Endothelial cell (in vitro differentiated cells): ENCODE measurements at regions not wholly inside any gene's neighbourhood (a gene's known extent, or its start where the extent isn't known, plus 50 kb on each side); places are given as distances from the start of the nearest gene placed in this dataset.
A peak's percentile ranks its signal among the peaks of the same experiment; 100 is the strongest.

Experiments
- DNase-seq: peaks from one replicate; pipeline ENCODE4 v3.0.0; 2021; ENCODE audit warnings: low spot score
- H3K27ac Mint-ChIP-seq: one replicate; pipeline ENCODE4 v1.8.0; 2021; ENCODE audit warnings: mixed read lengths, inconsistent platforms; ENCODE audit not compliant: unreplicated experiment
- H3K27me3 Mint-ChIP-seq: one replicate; pipeline ENCODE4 v1.8.0; 2021; ENCODE audit warnings: mild to moderate bottlenecking, moderate library complexity, mixed read lengths, inconsistent platforms; ENCODE audit not compliant: unreplicated experiment
- H3K36me3 Mint-ChIP-seq: one replicate; pipeline ENCODE4 v1.8.0; 2021; ENCODE audit warnings: mild to moderate bottlenecking, low read depth, mixed read lengths, inconsistent platforms; ENCODE audit not compliant: unreplicated experiment
- H3K4me1 Mint-ChIP-seq: one replicate; pipeline ENCODE4 v1.8.0; 2021; ENCODE audit warnings: mild to moderate bottlenecking, mixed read lengths, inconsistent platforms; ENCODE audit not compliant: unreplicated experiment
- H3K4me3 Mint-ChIP-seq: one replicate; pipeline ENCODE4 v1.8.0; 2021; ENCODE audit warnings: mild to moderate bottlenecking, mixed read lengths, inconsistent platforms; ENCODE audit not compliant: unreplicated experiment
- H3K9me3 Mint-ChIP-seq: one replicate; pipeline ENCODE4 v1.8.0; 2021; ENCODE audit warnings: mixed read lengths, inconsistent platforms; ENCODE audit not compliant: unreplicated experiment
- TF ChIP-seq, protein P1 (sequence below): fragments of 200-600 bp; sonication (generic); IDR thresholded peaks from one replicate; pipeline ENCODE4 v1.5.0; 2021; ENCODE audit warnings: antibody characterized with exemption; ENCODE audit not compliant: unreplicated experiment

DNA sequence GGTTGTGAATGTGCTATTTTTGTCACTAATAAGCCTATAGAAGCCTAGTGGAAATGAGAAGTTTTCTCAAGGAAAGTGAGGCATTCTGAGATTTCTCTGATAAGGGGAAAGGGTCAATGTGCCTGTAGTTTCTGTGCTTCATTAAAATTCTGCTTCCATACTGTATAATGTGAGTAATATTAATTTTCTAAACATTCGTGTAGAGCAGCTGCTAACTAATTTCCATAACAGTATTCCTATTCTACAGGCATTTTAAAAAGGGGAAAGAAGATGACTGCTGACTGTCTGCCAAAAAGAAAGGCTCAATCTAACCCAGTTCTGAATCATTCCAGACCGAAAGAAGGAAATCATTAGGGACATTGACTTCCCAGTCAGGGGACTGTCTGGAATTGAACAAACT lies 293.3 kb upstream of the TMPO start:
- H3K36me3 Mint-ChIP-seq: no peaks in the 10 kb centered on the region
- TF ChIP-seq, protein P1, sequence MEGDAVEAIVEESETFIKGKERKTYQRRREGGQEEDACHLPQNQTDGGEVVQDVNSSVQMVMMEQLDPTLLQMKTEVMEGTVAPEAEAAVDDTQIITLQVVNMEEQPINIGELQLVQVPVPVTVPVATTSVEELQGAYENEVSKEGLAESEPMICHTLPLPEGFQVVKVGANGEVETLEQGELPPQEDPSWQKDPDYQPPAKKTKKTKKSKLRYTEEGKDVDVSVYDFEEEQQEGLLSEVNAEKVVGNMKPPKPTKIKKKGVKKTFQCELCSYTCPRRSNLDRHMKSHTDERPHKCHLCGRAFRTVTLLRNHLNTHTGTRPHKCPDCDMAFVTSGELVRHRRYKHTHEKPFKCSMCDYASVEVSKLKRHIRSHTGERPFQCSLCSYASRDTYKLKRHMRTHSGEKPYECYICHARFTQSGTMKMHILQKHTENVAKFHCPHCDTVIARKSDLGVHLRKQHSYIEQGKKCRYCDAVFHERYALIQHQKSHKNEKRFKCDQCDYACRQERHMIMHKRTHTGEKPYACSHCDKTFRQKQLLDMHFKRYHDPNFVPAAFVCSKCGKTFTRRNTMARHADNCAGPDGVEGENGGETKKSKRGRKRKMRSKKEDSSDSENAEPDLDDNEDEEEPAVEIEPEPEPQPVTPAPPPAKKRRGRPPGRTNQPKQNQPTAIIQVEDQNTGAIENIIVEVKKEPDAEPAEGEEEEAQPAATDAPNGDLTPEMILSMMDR: no peak
- H3K9me3 Mint-ChIP-seq: no peaks in the 10 kb centered on the region
- no peak overlapping the region for H3K27ac Mint-ChIP-seq
- H3K27me3 Mint-ChIP-seq: no peaks in the 10 kb centered on the region
- peaks cover 5% of the 10 kb centered on the region for H3K4me1 Mint-ChIP-seq
- H3K4me3 Mint-ChIP-seq: no peak overlapping the region
- no peak for DNase-seq

GRCh38 chr12:98224584-98225221 lies 290.7 kb upstream of the TMPO start:
- H3K36me3 Mint-ChIP-seq: no peaks in the 10 kb centered on the region
- DNase-seq: no peak

DNA sequence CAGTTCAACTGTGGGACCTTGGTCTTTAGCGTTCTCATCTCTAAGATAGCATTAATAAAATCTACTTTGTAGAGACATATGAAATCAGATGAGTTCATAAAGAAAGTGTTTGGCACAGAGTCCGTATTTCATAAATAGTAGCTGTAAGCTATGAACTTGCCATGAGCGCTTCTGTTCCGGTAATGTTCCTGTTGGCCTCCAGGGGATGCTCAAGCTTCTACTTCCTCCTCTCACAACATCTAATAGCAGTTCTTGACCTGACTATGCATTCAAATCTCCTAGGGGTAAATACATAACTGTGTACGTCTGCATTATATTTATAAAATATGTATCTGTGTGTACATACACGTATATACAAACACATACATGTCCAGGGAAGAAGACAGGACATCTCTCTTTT lies 288.2 kb upstream of the TMPO start:
- H3K4me1 Mint-ChIP-seq: no peaks in the 10 kb centered on the region
- no peaks in the 10 kb centered on the region for H3K36me3 Mint-ChIP-seq
- H3K27ac Mint-ChIP-seq: no peak overlapping the region
- no peaks in the 10 kb centered on the region for H3K9me3 Mint-ChIP-seq
- no peak for DNase-seq
- H3K4me3 Mint-ChIP-seq: no peak overlapping the region
- H3K27me3 Mint-ChIP-seq: no peaks in the 10 kb centered on the region
- TF ChIP-seq, protein P1: peak; percentile 50

More at GRCh38 chr12:98224584-98225221, 290.7 kb upstream of the TMPO start:
- Mint-ChIP-seq H3K27me3 (no peaks in the 10 kb centered on the region), H3K27ac (no peak overlapping the region), H3K4me3 (no peak overlapping the region), H3K9me3 (no peaks in the 10 kb centered on the region), H3K4me1 (no peaks in the 10 kb centered on the region)
- TF ChIP-seq, protein P1: no peak

GRCh38 chr12:98228683-98229539 lies 286.5 kb upstream of the TMPO start:
- Mint-ChIP-seq H3K4me3 (no peak overlapping the region), H3K36me3 (no peaks in the 10 kb centered on the region), H3K27me3 (no peaks in the 10 kb centered on the region), H3K27ac (no peak overlapping the region), H3K9me3 (no peaks in the 10 kb centered on the region), H3K4me1 (no peaks in the 10 kb centered on the region)
- DNase-seq: no peak
- TF ChIP-seq, protein P1: no peak

GRCh38 chr12:98229540-98229924 lies 285.9 kb upstream of the TMPO start:
- no peaks in the 10 kb centered on the region for H3K27me3 Mint-ChIP-seq
- no peaks in the 10 kb centered on the region for H3K36me3 Mint-ChIP-seq
- no peaks in the 10 kb centered on the region for H3K4me1 Mint-ChIP-seq
- TF ChIP-seq, protein P1: no peak
- no peaks in the 10 kb centered on the region for H3K9me3 Mint-ChIP-seq
- DNase-seq: no peak
- no peak overlapping the region for H3K4me3 Mint-ChIP-seq
- H3K27ac Mint-ChIP-seq: no peak overlapping the region
